ENCODE measurements at regions not wholly inside any gene's neighbourhood (a gene's known extent, or its start where the extent isn't known, plus 50 kb on each side); places are given as distances from the start of the nearest gene placed in this dataset.

DNA sequence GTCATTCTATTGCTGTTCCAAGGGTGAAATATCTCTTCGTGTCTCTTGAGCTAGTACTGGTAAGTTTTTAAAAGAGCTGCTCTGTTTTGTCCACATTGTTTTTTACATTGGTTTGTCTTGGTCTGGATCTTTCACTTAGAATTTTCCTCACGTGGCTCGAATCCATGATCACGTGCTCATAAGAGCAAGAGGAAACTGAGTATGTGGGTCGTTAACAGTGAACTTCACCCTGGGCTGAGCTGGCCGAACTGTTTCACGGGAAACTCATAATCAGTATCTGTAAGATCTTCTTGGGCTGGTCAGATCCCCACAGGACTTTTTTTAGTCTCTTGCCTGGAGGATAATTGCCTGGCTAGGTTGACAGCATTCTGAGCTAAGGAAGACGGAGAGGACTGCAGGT, 77.8 kb upstream of the HELT start:
- TF ChIP-seq POLR2AphosphoS5 (IDR thresholded peaks at IDR 0.05) (no peak), POLR2A (IDR thresholded peaks at IDR 0.05) (no peak)
- TF ChIP-seq, protein P1, sequence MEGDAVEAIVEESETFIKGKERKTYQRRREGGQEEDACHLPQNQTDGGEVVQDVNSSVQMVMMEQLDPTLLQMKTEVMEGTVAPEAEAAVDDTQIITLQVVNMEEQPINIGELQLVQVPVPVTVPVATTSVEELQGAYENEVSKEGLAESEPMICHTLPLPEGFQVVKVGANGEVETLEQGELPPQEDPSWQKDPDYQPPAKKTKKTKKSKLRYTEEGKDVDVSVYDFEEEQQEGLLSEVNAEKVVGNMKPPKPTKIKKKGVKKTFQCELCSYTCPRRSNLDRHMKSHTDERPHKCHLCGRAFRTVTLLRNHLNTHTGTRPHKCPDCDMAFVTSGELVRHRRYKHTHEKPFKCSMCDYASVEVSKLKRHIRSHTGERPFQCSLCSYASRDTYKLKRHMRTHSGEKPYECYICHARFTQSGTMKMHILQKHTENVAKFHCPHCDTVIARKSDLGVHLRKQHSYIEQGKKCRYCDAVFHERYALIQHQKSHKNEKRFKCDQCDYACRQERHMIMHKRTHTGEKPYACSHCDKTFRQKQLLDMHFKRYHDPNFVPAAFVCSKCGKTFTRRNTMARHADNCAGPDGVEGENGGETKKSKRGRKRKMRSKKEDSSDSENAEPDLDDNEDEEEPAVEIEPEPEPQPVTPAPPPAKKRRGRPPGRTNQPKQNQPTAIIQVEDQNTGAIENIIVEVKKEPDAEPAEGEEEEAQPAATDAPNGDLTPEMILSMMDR (IDR thresholded peaks at IDR 0.05), result no peak
